ENCODE measurements at regions not wholly inside any gene's neighbourhood (a gene's known extent, or its start where the extent isn't known, plus 50 kb on each side); places are given as distances from the start of the nearest gene placed in this dataset.

DNA sequence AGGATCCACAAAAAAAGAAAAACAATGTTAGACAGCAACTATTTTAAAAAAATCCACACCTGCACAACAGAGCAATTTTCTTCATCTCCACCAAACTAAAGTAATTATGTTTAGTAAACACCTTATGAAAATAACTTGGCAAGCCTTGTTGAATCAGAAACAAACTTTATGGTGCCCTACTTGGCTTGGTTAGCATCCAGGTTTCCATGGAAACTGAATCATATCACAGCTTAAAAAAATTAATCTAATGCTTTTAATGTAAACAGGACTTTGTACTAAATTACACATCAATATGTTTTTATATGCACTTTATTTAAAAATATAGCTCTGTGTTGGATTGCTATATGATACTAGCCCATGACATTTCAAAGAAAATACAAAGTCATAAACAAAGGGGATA, 1882.4 kb downstream of the SUCLG1 start:
- Histone ChIP-seq H3K4me3 (no peak overlapping the region), H3K27ac (no peak overlapping the region)
- DNase-seq (ENCODE audit: low spot score), result no peak
- TF ChIP-seq, protein P1, sequence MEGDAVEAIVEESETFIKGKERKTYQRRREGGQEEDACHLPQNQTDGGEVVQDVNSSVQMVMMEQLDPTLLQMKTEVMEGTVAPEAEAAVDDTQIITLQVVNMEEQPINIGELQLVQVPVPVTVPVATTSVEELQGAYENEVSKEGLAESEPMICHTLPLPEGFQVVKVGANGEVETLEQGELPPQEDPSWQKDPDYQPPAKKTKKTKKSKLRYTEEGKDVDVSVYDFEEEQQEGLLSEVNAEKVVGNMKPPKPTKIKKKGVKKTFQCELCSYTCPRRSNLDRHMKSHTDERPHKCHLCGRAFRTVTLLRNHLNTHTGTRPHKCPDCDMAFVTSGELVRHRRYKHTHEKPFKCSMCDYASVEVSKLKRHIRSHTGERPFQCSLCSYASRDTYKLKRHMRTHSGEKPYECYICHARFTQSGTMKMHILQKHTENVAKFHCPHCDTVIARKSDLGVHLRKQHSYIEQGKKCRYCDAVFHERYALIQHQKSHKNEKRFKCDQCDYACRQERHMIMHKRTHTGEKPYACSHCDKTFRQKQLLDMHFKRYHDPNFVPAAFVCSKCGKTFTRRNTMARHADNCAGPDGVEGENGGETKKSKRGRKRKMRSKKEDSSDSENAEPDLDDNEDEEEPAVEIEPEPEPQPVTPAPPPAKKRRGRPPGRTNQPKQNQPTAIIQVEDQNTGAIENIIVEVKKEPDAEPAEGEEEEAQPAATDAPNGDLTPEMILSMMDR (IDR thresholded peaks at IDR 0.05), result no peak

DNA sequence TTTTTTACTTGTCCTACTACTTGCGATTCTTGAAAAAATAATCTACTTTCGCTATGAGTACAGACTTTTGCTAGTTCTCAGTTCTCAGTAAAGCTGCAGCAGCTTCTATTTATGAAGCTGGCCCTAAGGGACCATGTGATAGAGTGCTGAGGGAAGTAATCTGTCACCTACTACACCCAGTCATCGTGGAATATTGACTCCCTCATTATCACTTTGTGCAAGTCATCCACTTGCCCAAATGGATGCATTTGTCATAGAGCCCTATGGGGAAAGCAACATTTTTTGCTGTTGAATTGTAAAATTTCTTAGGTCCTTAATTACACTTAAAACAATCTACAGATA, 1919.8 kb downstream of the SUCLG1 start:
- TF ChIP-seq, protein P1 (IDR thresholded peaks at IDR 0.05), result no peak
- DNase-seq (ENCODE audit: low spot score), result no peak
- no peak overlapping the region for H3K27ac ChIP-seq
- H3K4me3 ChIP-seq, result no peak overlapping the region

DNA sequence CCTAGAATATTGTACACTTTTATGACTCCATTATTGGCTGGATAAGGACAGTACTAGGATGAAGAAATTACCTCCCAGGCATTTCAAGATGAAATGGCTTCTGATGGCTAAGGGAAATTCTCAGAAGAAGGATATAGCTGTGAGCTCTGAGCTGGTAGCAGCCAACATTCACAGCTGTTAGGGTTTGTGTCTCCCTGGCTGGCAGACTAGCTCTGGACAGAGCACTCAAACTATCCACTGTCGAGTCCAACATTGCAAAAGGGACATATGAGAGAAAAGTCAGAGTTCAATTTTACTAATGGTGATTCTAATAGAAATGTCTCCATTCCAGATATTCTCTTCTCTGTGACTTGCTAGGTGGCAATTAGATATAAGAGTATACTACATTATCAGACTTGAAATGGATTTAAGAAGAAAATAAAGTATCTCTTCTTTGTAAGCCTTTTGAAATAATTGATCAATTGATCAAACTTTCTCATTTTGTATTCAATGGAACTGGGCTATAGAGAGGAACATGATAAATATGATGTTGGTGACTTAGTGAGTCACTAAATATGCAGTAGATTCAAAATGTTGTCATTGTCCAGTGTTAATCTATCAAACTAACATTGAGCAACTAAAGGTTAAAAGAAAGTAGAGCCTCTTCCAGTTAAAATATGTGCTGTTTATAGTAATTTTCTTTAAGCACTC, 1920.3 kb downstream of the SUCLG1 start:
- H3K27ac ChIP-seq, result no peak overlapping the region

DNA sequence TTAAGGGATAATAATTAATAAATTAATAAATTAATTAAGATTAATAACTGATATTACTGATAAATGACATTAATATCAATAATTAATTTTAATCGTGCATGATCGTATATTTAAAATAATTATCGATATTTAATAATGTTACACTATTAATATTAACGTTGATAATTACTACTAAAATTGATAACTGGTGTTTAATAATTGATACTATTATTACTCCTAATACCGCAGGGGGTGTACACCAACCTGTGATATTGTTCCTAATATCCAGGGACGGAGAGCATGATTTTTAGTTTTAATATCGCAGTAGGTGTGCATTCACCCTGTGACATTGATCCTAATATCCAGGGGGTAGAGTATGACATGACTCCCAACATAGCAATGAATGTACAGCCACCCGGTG, 1930.8 kb downstream of the SUCLG1 start:
- DNase-seq (ENCODE audit: low spot score), result no peak
- Histone ChIP-seq H3K4me3 (no peak overlapping the region), H3K27ac (no peak overlapping the region)
- TF ChIP-seq, protein P1 (IDR thresholded peaks at IDR 0.05), result no peak

More for the DNA sequence above, 1920.3 kb downstream of the SUCLG1 start:
- H3K4me3 ChIP-seq, result no peak overlapping the region
- DNase-seq (ENCODE audit: low spot score), result no peak
- TF ChIP-seq, protein P1 (IDR thresholded peaks at IDR 0.05), result no peak

DNA sequence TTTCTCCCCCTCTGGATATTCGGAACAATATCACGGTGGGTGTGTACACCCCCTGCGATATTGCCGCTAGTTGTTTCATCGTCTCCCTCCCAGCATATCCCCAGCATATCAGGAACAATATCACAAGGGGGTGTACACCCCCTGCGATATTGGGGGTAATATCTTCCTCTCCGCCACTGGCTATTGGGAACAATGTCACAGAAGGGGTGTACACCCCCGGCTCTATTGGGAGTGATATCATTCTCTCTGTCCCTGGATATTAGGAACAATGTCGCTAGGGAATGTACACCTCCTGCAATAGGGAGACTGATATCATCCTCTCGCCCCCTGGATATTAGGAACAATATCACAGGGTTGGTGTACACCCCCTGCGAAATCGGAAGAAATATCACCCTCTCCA, 1932.0 kb downstream of the SUCLG1 start:
- Histone ChIP-seq H3K4me3 (no peak overlapping the region), H3K27ac (no peak overlapping the region)
- TF ChIP-seq, protein P1 (IDR thresholded peaks at IDR 0.05), result no peak
- DNase-seq (ENCODE audit: low spot score), result no peak

DNA sequence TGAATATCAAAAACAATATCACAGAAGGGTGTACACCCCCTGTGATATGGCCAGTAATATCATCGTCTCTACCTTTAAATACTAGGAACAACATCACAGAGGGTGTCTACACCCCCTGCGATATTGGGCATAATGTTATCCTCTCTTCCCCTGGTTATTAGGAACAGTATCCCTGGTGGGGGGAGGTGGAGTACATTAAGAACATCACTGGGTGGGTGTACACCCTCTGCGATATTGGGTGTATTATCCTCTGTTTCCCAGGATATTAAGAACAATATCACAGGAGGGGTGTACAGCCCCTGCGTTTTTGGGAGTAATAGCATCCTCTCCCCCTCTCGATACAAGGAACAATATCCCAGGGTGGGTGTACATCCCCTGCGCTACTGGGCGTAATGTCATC, 1932.8 kb downstream of the SUCLG1 start:
- DNase-seq (ENCODE audit: low spot score), result no peak
- TF ChIP-seq, protein P1 (IDR thresholded peaks at IDR 0.05), result no peak
- no peak overlapping the region for H3K27ac ChIP-seq
- H3K4me3 ChIP-seq, result no peak overlapping the region

DNA sequence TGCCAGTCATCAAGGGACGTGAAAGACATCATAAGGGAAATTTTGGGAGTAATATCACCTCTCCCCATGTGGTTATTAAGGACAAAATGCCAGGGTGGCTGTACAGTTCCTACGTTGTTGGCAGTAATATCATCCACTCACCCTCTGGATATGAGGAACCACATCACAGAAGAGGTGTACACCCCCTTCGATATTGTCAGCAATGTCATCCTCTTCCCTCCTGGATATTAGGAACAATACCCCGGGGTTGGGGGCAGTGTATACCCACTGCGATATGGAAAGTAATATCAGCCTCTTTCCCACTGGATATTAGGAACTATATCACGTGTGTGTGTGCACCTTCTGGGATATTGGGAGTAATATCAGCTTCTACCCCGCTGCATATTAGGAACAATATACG, 1933.3 kb downstream of the SUCLG1 start:
- TF ChIP-seq, protein P1 (IDR thresholded peaks at IDR 0.05), result no peak
- no peak overlapping the region for H3K27ac ChIP-seq
- no peak for DNase-seq (ENCODE audit: low spot score)
- no peak overlapping the region for H3K4me3 ChIP-seq

All from coronary artery (tissue), 2 donors.